H1 (cell line): ENCODE measurements at regions not wholly inside any gene's neighbourhood (a gene's known extent, or its start where the extent isn't known, plus 50 kb on each side); places are given as distances from the start of the nearest gene placed in this dataset.

Experiments
- CTCF ChIA-PET: fragments of 300-600 bp; sonication (Branson Sonifier 250); formaldehyde crosslinking; loops from one replicate; lab custom pipeline; 2021; ENCODE audit not compliant: partially characterized antibody; lab: Charles Lee
- POLR2A ChIA-PET: fragments of 300-600 bp; sonication (Branson Sonifier 250); formaldehyde crosslinking; loops from one replicate; lab custom pipeline; 2021; ENCODE audit warnings: inconsistent platforms; ENCODE audit not compliant: partially characterized antibody; lab: Charles Lee
- DNase-seq, 2 experiments: peaks; one replicate each; pipeline versions ENCODE4 v3.0.0 to v3.0.0-alpha.2; 2010 to 2022; ENCODE audit warnings: low spot score in 2 of 2, low read depth in 1 of 2, mixed read lengths in 1 of 2
- FAIRE-seq: peaks from 2 replicates; lab custom pipeline; 2011; peaks lifted over from hg19 to GRCh38; lab: Jason Lieb, UNC
- H2AFZ ChIP-seq: 2 replicates; pipeline ENCODE4 v1.8.1; 2012; ENCODE audit warnings: low read length, inconsistent platforms
- H2AK5ac ChIP-seq: 2 replicates; pipeline ENCODE4 v1.6.1; 2013; ENCODE audit warnings: low read depth, low read length
- H2BK120ac ChIP-seq: replicated peaks from 2 replicates; pipeline ENCODE3; 2013; ENCODE audit warnings: low read depth, low read length, inconsistent platforms
- H2BK12ac ChIP-seq: 2 replicates; pipeline ENCODE4 v1.6.1; 2013; ENCODE audit warnings: low read depth, low read length
- H2BK15ac ChIP-seq: 2 replicates; pipeline ENCODE4 v1.6.1; 2013; ENCODE audit warnings: low read length
- H2BK20ac ChIP-seq: 2 replicates; pipeline ENCODE4 v1.6.1; 2013; ENCODE audit warnings: low read length
- H2BK5ac ChIP-seq: 2 replicates; pipeline ENCODE4 v1.6.1; 2013; ENCODE audit warnings: low read depth, low read length
- H3K14ac ChIP-seq: 2 replicates; pipeline ENCODE4 v1.6.1; 2013; ENCODE audit warnings: inconsistent platforms; ENCODE audit not compliant: insufficient read length
- H3K18ac ChIP-seq: 2 replicates; pipeline ENCODE4 v1.6.1; 2013; ENCODE audit warnings: low read length; ENCODE audit errors: extremely low read depth
- H3K23ac ChIP-seq: 2 replicates; pipeline ENCODE4 v1.6.1; 2013; ENCODE audit warnings: inconsistent platforms; ENCODE audit not compliant: insufficient read length
- H3K23me2 ChIP-seq: 2 replicates; pipeline ENCODE4 v1.6.1; 2013; ENCODE audit warnings: low read depth, low read length
- H3K27ac ChIP-seq: 2 replicates; pipeline ENCODE4 v1.6.1; 2011; ENCODE audit warnings: low read depth, low read length, inconsistent platforms
- H3K27me3 ChIP-seq, 4 experiments: replicated peaks in 1 of 4; 1 replicate in 1 of 4; 2 replicates in 3 of 4; pipeline versions ENCODE4 v1.6.1 to v1.8.1; 2011 to 2013; ENCODE audit warnings: low read length in 3 of 4, mild to moderate bottlenecking in 3 of 4, inconsistent platforms in 2 of 4, mixed read lengths in 2 of 4, moderate library complexity in 1 of 4; ENCODE audit not compliant: control insufficient read depth in 3 of 4, insufficient read depth in 3 of 4; ENCODE audit errors: extremely low read depth in 1 of 4
- H3K36me3 ChIP-seq, 4 experiments: 2 replicates each; pipeline versions ENCODE4 v1.6.1 to v1.8.1; 2011 to 2013; ENCODE audit warnings: mild to moderate bottlenecking in 4 of 4, low read length in 3 of 4, moderate library complexity in 2 of 4, control low read depth in 1 of 4, inconsistent platforms in 1 of 4; ENCODE audit not compliant: insufficient read depth in 4 of 4, control insufficient read depth in 2 of 4
- H3K4ac ChIP-seq: replicated peaks from 2 replicates; pipeline ENCODE3; 2013; ENCODE audit warnings: low read length, low read depth, mixed read lengths, inconsistent platforms; ENCODE audit not compliant: insufficient read length
- H3K4me1 ChIP-seq, 4 experiments: replicated peaks in 1 of 4; 1 replicate in 1 of 4; 2 replicates in 3 of 4; pipeline versions ENCODE4 v1.6.1 to v1.8.1; 2011 to 2013; ENCODE audit warnings: low read length in 3 of 4, inconsistent platforms in 2 of 4, mixed read lengths in 1 of 4; ENCODE audit not compliant: insufficient read depth in 4 of 4, control insufficient read depth in 3 of 4
- H3K4me2 ChIP-seq, 2 experiments: 2 replicates each; pipeline versions ENCODE4 v1.6.1 to v1.8.1; 2011 to 2013; ENCODE audit warnings: low read depth in 2 of 2, low read length in 2 of 2, control low read depth in 1 of 2, inconsistent platforms in 1 of 2, mild to moderate bottlenecking in 1 of 2; ENCODE audit not compliant: insufficient read depth in 1 of 2
- H3K4me3 ChIP-seq, 4 experiments: fragments of 200-600, 300-600 bp in 1 of 4; sonication (generic), shearing (Covaris generic), sonication (Bioruptor Twin) in 1 of 4; 2 replicates each; pipeline versions ENCODE4 v1.5.1 to v1.8.1; 2011 to 2016; ENCODE audit warnings: low read length in 4 of 4, low read depth in 3 of 4, control low read depth in 2 of 4, inconsistent platforms in 2 of 4, mild to moderate bottlenecking in 2 of 4, mixed read lengths in 1 of 4, moderate library complexity in 1 of 4; ENCODE audit not compliant: insufficient read depth in 2 of 4; ENCODE audit errors: extremely low read depth in 1 of 4
- H3K56ac ChIP-seq: replicated peaks from 2 replicates; pipeline ENCODE3; 2013; ENCODE audit warnings: low read depth, mild to moderate bottlenecking, mixed read lengths, low read length, inconsistent platforms; ENCODE audit not compliant: insufficient read length
- H3K79me1 ChIP-seq: 2 replicates; pipeline ENCODE4 v1.6.1; 2013; ENCODE audit warnings: low read depth, low read length, control low read depth
- H3K79me2 ChIP-seq, 2 experiments: 2 replicates each; pipeline versions ENCODE4 v1.6.1 to v1.8.1; 2012 to 2013; ENCODE audit warnings: low read length in 2 of 2, mild to moderate bottlenecking in 2 of 2, inconsistent platforms in 1 of 2; ENCODE audit not compliant: insufficient read depth in 2 of 2, control insufficient read depth in 1 of 2
- H3K9ac ChIP-seq, 4 experiments: replicated peaks in 1 of 4; 1 replicate in 1 of 4; 2 replicates in 3 of 4; pipeline versions ENCODE4 v1.6.1 to v1.8.1; 2011 to 2013; ENCODE audit warnings: low read depth in 3 of 4, low read length in 3 of 4, control low read depth in 2 of 4, mild to moderate bottlenecking in 2 of 4, moderate library complexity in 2 of 4, inconsistent platforms in 1 of 4; ENCODE audit errors: extremely low read depth in 1 of 4
- H3K9me3 ChIP-seq, 2 experiments: 2 replicates each; pipeline versions ENCODE4 v1.6.1 to v1.8.1; 2012 to 2013; ENCODE audit warnings: mild to moderate bottlenecking in 2 of 2, moderate library complexity in 2 of 2, control low read depth in 1 of 2, inconsistent platforms in 1 of 2, low read depth in 1 of 2, low read length in 1 of 2, mixed read lengths in 1 of 2; ENCODE audit not compliant: insufficient read depth in 2 of 2
- H4K20me1 ChIP-seq, 2 experiments: replicated peaks in 1 of 2; 2 replicates each; pipeline versions ENCODE3 to v1.8.1; 2011 to 2013; ENCODE audit warnings: inconsistent platforms in 2 of 2, low read length in 2 of 2, mild to moderate bottlenecking in 1 of 2; ENCODE audit not compliant: insufficient read depth in 2 of 2, control insufficient read depth in 1 of 2
- H4K5ac ChIP-seq: 2 replicates; pipeline ENCODE4 v1.6.1; 2013; ENCODE audit warnings: low read length, low read depth, mixed read lengths, inconsistent platforms; ENCODE audit not compliant: insufficient read length
- H4K8ac ChIP-seq: 2 replicates; pipeline ENCODE4 v1.8.0; 2013; ENCODE audit warnings: mild to moderate bottlenecking, moderate library complexity, low read length, inconsistent platforms; ENCODE audit not compliant: insufficient read depth; ENCODE audit errors: extremely low read depth
- H4K91ac ChIP-seq: replicated peaks from 2 replicates; pipeline ENCODE3; 2013; ENCODE audit warnings: low read length, mixed read lengths, inconsistent platforms; ENCODE audit not compliant: insufficient read length
- RAD21 ChIP-seq, 2 experiments: IDR thresholded peaks in 1 of 2; conservative IDR thresholded peaks in 1 of 2; 2 replicates each; pipeline ENCODE4 v1.6.1; 2011; ENCODE audit warnings: low read depth in 2 of 2, low read length in 2 of 2, improper control_type of control experiment in 1 of 2, inconsistent platforms in 1 of 2, mild to moderate bottlenecking in 1 of 2, moderate library complexity in 1 of 2
- SAP30 ChIP-seq: fragments of 300-600 bp; sonication (generic); IDR thresholded peaks from 2 replicates; pipeline ENCODE4 v1.7.1; 2012; ENCODE audit warnings: low read length, moderate library complexity, mild to moderate bottlenecking, inconsistent platforms; ENCODE audit not compliant: insufficient read depth, insufficient replicate concordance
- SIN3A ChIP-seq, 2 experiments: IDR thresholded peaks in 1 of 2; conservative IDR thresholded peaks in 1 of 2; 2 replicates each; pipeline ENCODE4 v1.6.1; 2011 to 2012; ENCODE audit warnings: low read length in 2 of 2, improper control_type of control experiment in 1 of 2, low read depth in 1 of 2, mild to moderate bottlenecking in 1 of 2
- WGBS, 2 experiments: shearing (Covaris generic) in 1 of 2; methylation state at CpG; one replicate each; pipeline versions ENCODE4 v1.1.6 to v1.1.7; 2013 to 2015; ENCODE audit warnings: low lambda C conversion rate in 2 of 2, mixed read lengths in 2 of 2, inconsistent platforms in 1 of 2, low coverage in 1 of 2, missing lambda C conversion rate in 1 of 2; ENCODE audit not compliant: insufficient replicate concordance in 2 of 2, insufficient coverage in 1 of 2, insufficient read length in 1 of 2; ENCODE audit errors: extremely low coverage in 1 of 2, missing lambda C conversion rate in 1 of 2; 5-methylcytosine and 5-hydroxymethylcytosine counted together

- no peak overlapping the region for H3K18ac ChIP-seq
- no peak overlapping the region for H3K27ac ChIP-seq
- H2AK5ac ChIP-seq: no peak overlapping the region
- peak overlapping the region; percentile 61; the same call in 1 of the 2 replicates for H2BK15ac ChIP-seq
- H2BK12ac ChIP-seq: no peak overlapping the region
- no peaks in the 10 kb centered on the region for H3K23me2 ChIP-seq
- FAIRE-seq: no peak
- H3K79me1 ChIP-seq: no peaks in the 10 kb centered on the region
- H4K8ac ChIP-seq: no peak overlapping the region
- H3K23ac ChIP-seq: no peak overlapping the region
- no peaks in the 10 kb centered on the region for H4K20me1 ChIP-seq
- ChIA-PET POLR2A (interaction anchor here (0.6 to 1.0 kb wide), 2 partner anchors 10 to 17 kb away, joined by 3 read pairs; no protein-coding TSS in a partner anchor), CTCF (interaction anchor here (0.8 to 1.5 kb wide), 4 partner anchors 13 to 142 kb away, joined by 3 to 4 read pairs (median 3); no protein-coding TSS in a partner anchor)
- no peak overlapping the region for H2BK20ac ChIP-seq
- no peak overlapping the region for H3K9ac ChIP-seq
- no peak for DNase-seq
- H4K91ac ChIP-seq: no peak overlapping the region
- H3K14ac ChIP-seq: no peak overlapping the region
- no peak overlapping the region for H4K5ac ChIP-seq
- no peak overlapping the region for H3K4me3 ChIP-seq
- H3K4me2 ChIP-seq: no peak overlapping the region
- 78% methylated on average over 6 of the region's 6 CpGs; no CpG with 5 or more reads in 1 of the 2 experiments for WGBS, 2 experiments
- no peak overlapping the region for H3K4ac ChIP-seq
- peaks cover 0 to 4% (median 1%) of the 10 kb centered on the region in 4 experiments; a peak in 4 of 7 replicates for H3K4me1 ChIP-seq
- H3K9me3 ChIP-seq: no peaks in the 10 kb centered on the region
- H3K27me3 ChIP-seq: peaks cover 0 to 1% (median under 1%) of the 10 kb centered on the region in 4 experiments; a peak in 3 of 7 replicates
- no peaks in the 10 kb centered on the region for H3K36me3 ChIP-seq
- no peak overlapping the region for H3K56ac ChIP-seq
- no peak overlapping the region for H2AFZ ChIP-seq
- no peaks in the 10 kb centered on the region; a peak in 1 of 4 replicates for H3K79me2 ChIP-seq
- no peak overlapping the region for H2BK5ac ChIP-seq
- H2BK120ac ChIP-seq: no peak overlapping the region
- TF ChIP-seq RAD21 (IDR thresholded peaks at IDR 0.05 in 1 of 2, conservative IDR thresholded peaks at IDR 0.05 in 1 of 2; ENCODE audit: low read depth in 2 of 2, low read length in 2 of 2) (no peak), SAP30 (no peak), SIN3A (conservative IDR thresholded peaks at IDR 0.05 in 1 of 2, IDR thresholded peaks at IDR 0.05 in 1 of 2; ENCODE audit: low read depth in 1 of 2, low read length in 2 of 2) (no peak)
These were observed 52.4 kb upstream of the ESRRB start for GRCh38 chr14:76323331-76324050.
